Endothelial cell of umbilical vein (primary cell): ENCODE measurements at regions not wholly inside any gene's neighbourhood (a gene's known extent, or its start where the extent isn't known, plus 50 kb on each side); places are given as distances from the start of the nearest gene placed in this dataset.

Experiments used
- BruUV-seq: library from RNA; stranded (reverse); fragments of 400-500 nt; replicated peaks from 2 replicates; lab custom pipeline; 2021; lab: Mats Ljungman, UMichigan
- CTCF ChIA-PET: fragments of 300-600, 350-600 bp; sonication (Branson Sonifier 250); formaldehyde crosslinking; loops from one replicate; lab custom pipeline; 2021; ENCODE audit warnings: antibody characterized with exemption, inconsistent platforms; lab: Charles Lee
- POLR2A ChIA-PET: fragments of 300-600, 350-600 bp; sonication (Branson Sonifier 250); formaldehyde crosslinking; loops from one replicate; lab custom pipeline; 2021; ENCODE audit warnings: antibody characterized with exemption, inconsistent platforms; lab: Charles Lee
- DNase-seq: peaks from one replicate; pipeline ENCODE4 v3.0.0-alpha.2; 2011; ENCODE audit warnings: low read depth, low spot score
- FAIRE-seq: peaks from 2 replicates; lab custom pipeline; 2011; peaks lifted over from hg19 to GRCh38; lab: Jason Lieb, UNC
- H2AFZ ChIP-seq: 2 replicates; pipeline ENCODE4 v1.6.0; 2012; ENCODE audit warnings: low read depth, low read length, control low read depth, inconsistent platforms
- H3K27ac ChIP-seq: 2 replicates; pipeline ENCODE4 v1.5.1; 2011; ENCODE audit warnings: low read depth, mild to moderate bottlenecking, control low read depth, low read length, moderate library complexity; ENCODE audit not compliant: insufficient read depth
- H3K27me3 ChIP-seq, 2 experiments: 2 replicates each; pipeline versions ENCODE4 v1.6.0 to v1.6.1; 2011; ENCODE audit warnings: low read length in 2 of 2, mixed read lengths in 1 of 2; ENCODE audit not compliant: control insufficient read depth in 2 of 2, insufficient read depth in 2 of 2
- H3K36me3 ChIP-seq, 2 experiments: 2 replicates in 1 of 2; 3 replicates in 1 of 2; pipeline ENCODE4 v1.5.1; 2011; ENCODE audit warnings: low read length in 2 of 2, mild to moderate bottlenecking in 1 of 2, moderate library complexity in 1 of 2; ENCODE audit not compliant: control insufficient read depth in 2 of 2, insufficient read depth in 2 of 2; ENCODE audit errors: extremely low read depth in 1 of 2
- H3K4me1 ChIP-seq: 3 replicates; pipeline ENCODE4 v1.5.1; 2011; ENCODE audit warnings: mild to moderate bottlenecking, low read length; ENCODE audit not compliant: control insufficient read depth, insufficient read depth; ENCODE audit errors: extremely low read depth
- H3K4me2 ChIP-seq: 2 replicates; pipeline ENCODE4 v1.6.1; 2011; ENCODE audit warnings: low read length, control low read depth, mixed read lengths; ENCODE audit not compliant: insufficient read depth
- H3K4me3 ChIP-seq, 3 experiments: fragments of 200-600 bp in 1 of 3; sonication (generic), shearing (Covaris generic) in 1 of 3; replicated peaks in 1 of 3; 2 replicates each; pipeline ENCODE4 v1.5.1; 2011 to 2016; ENCODE audit warnings: control low read depth in 3 of 3, low read length in 3 of 3, mild to moderate bottlenecking in 2 of 3, inconsistent platforms in 1 of 3, low read depth in 1 of 3, moderate library complexity in 1 of 3; ENCODE audit not compliant: insufficient read depth in 1 of 3
- H3K79me2 ChIP-seq: 2 replicates; pipeline ENCODE4 v1.6.0; 2012; ENCODE audit warnings: low read length, inconsistent platforms; ENCODE audit not compliant: control insufficient read depth, insufficient read depth
- H3K9ac ChIP-seq: replicated peaks from 2 replicates; pipeline ENCODE3; 2011; ENCODE audit warnings: low read length, control low read depth; ENCODE audit not compliant: insufficient read depth; ENCODE audit errors: extremely low read depth
- H3K9me1 ChIP-seq: replicated peaks from 3 replicates; pipeline ENCODE4 v1.6.0; 2011; ENCODE audit warnings: mild to moderate bottlenecking, low read length; ENCODE audit not compliant: control insufficient read depth, insufficient read depth; ENCODE audit errors: extremely low read depth
- H3K9me3 ChIP-seq: replicated peaks from 2 replicates; pipeline ENCODE4 v1.5.1; 2012; ENCODE audit warnings: low read length, inconsistent platforms; ENCODE audit not compliant: control insufficient read depth, insufficient read depth
- H4K20me1 ChIP-seq: replicated peaks from 2 replicates; pipeline ENCODE3; 2011; ENCODE audit warnings: mild to moderate bottlenecking, low read length; ENCODE audit not compliant: control insufficient read depth, insufficient read depth; ENCODE audit errors: extremely low read depth
- EZH2 ChIP-seq: IDR thresholded peaks from 2 replicates; pipeline ENCODE4 v1.6.1; 2012; ENCODE audit warnings: borderline replicate concordance, low read depth, mild to moderate bottlenecking, moderate library complexity, low read length, inconsistent platforms; ENCODE audit not compliant: severe bottlenecking
- FOS ChIP-seq: IDR thresholded peaks from 2 replicates; pipeline ENCODE4 v1.6.1; 2011; ENCODE audit warnings: mild to moderate bottlenecking, low read length, moderate library complexity, borderline replicate concordance; ENCODE audit not compliant: insufficient read depth
- MYC ChIP-seq: IDR thresholded peaks from one replicate; pipeline ENCODE4 v1.6.1; 2011; ENCODE audit warnings: mild to moderate bottlenecking, low read depth, low read length
- POLR2A ChIP-seq: IDR thresholded peaks from 2 replicates; pipeline ENCODE4 v1.6.1; 2012; ENCODE audit warnings: low read depth, mild to moderate bottlenecking, control low read depth, low read length
- POLR2AphosphoS5 ChIP-seq: IDR thresholded peaks from 2 replicates; pipeline ENCODE4 v1.6.1; 2012; ENCODE audit warnings: low read depth, mild to moderate bottlenecking, control low read depth, low read length, moderate library complexity; ENCODE audit not compliant: insufficient read depth
- dilution Hi-C: fragments of 300-500 bp; cut with MboI; formaldehyde crosslinking; loops from one replicate; pipeline ENCODE4 v1.15.0; 2019; ENCODE audit warnings: low sequenced_read_pairs; ENCODE audit not compliant: extremely low pct_ligation_motif_present
- intact Hi-C: fragments of 100-400 bp; cut with micrococcal nuclease; formaldehyde crosslinking; loops from one replicate; pipeline ENCODE4 v1.10.0; 2022
- TF ChIP-seq, protein P1 (sequence below), 2 donors: IDR thresholded peaks; 1 replicate in 1 of 2; 2 replicates in 1 of 2; pipeline ENCODE4 v1.5.1; 2011; ENCODE audit warnings: low read length in 2 of 2, mild to moderate bottlenecking in 2 of 2, moderate library complexity in 2 of 2, control low read depth in 1 of 2, inconsistent platforms in 1 of 2, low read depth in 1 of 2; ENCODE audit not compliant: insufficient read depth in 1 of 2; ENCODE audit errors: extremely low read depth in 1 of 2
- TF ChIP-seq, protein P2 (sequence below): IDR thresholded peaks from 2 replicates; pipeline ENCODE4 v1.6.1; 2011; ENCODE audit not compliant: insufficient read depth, insufficient read length

GRCh38 chr4:173475751-173476150 lies 54.3 kb downstream of the HAND2 start:
- Histone ChIP-seq H3K4me1 (no peaks in the 10 kb centered on the region), H3K9me1 (no peaks in the 10 kb centered on the region), H3K27me3 (no peaks in the 10 kb centered on the region), H3K79me2 (no peaks in the 10 kb centered on the region), H3K36me3 (no peaks in the 10 kb centered on the region), H3K4me3 (no peak overlapping the region), H3K9ac (no peak overlapping the region), H3K27ac (no peak overlapping the region), H2AFZ (no peak overlapping the region), H3K9me3 (no peaks in the 10 kb centered on the region), H4K20me1 (no peaks in the 10 kb centered on the region), H3K4me2 (no peak overlapping the region)
- no TSS peak for BruUV-seq
- ChIA-PET CTCF (no interaction called here), POLR2A (no interaction called here)
- FAIRE-seq (no peak), DNase-seq (no peak)
- dilution Hi-C loops, result no loop called here
- TF ChIP-seq, protein P1, sequence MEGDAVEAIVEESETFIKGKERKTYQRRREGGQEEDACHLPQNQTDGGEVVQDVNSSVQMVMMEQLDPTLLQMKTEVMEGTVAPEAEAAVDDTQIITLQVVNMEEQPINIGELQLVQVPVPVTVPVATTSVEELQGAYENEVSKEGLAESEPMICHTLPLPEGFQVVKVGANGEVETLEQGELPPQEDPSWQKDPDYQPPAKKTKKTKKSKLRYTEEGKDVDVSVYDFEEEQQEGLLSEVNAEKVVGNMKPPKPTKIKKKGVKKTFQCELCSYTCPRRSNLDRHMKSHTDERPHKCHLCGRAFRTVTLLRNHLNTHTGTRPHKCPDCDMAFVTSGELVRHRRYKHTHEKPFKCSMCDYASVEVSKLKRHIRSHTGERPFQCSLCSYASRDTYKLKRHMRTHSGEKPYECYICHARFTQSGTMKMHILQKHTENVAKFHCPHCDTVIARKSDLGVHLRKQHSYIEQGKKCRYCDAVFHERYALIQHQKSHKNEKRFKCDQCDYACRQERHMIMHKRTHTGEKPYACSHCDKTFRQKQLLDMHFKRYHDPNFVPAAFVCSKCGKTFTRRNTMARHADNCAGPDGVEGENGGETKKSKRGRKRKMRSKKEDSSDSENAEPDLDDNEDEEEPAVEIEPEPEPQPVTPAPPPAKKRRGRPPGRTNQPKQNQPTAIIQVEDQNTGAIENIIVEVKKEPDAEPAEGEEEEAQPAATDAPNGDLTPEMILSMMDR (IDR thresholded peaks at IDR 0.05; ENCODE audit: extremely low read depth in 1 of 2, insufficient read depth in 1 of 2, low read depth in 1 of 2, low read length in 2 of 2), result no peak
- TF ChIP-seq FOS (no peak), MYC (no peak), EZH2 (no peak), POLR2A (no peak), POLR2AphosphoS5 (no peak)
- TF ChIP-seq, protein P2, sequence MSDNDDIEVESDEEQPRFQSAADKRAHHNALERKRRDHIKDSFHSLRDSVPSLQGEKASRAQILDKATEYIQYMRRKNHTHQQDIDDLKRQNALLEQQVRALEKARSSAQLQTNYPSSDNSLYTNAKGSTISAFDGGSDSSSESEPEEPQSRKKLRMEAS, result no peak
- intact Hi-C loops, result no loop called here
